Left lung (tissue), 4 donors: ENCODE measurements at regions not wholly inside any gene's neighbourhood (a gene's known extent, or its start where the extent isn't known, plus 50 kb on each side); places are given as distances from the start of the nearest gene placed in this dataset.

Source experiments
- ATAC-seq: fragments of 200-7000 bp; cut with Tn5 transposase; one replicate; pipeline ENCODE4 v1.9.1; 2020; ENCODE audit warnings: moderate library complexity
- DNase-seq, 4 donors: peaks; one replicate each; pipeline ENCODE4 v3.0.0-alpha.2; 2013 to 2020
- H3K27ac ChIP-seq, 2 donors: fragments of 200-600 bp; sonication (generic) in 1 of 2; one replicate each; pipeline versions ENCODE4 v1.5.0 to v1.8.0; 2020 to 2021
- H3K27me3 ChIP-seq, 2 donors: fragments of 200-600 bp; sonication (generic) in 1 of 2; one replicate each; pipeline versions ENCODE4 v1.5.0 to v1.8.0; 2020 to 2021
- H3K36me3 ChIP-seq, 2 donors: fragments of 200-600 bp; sonication (generic) in 1 of 2; one replicate each; pipeline versions ENCODE4 v1.5.0 to v1.8.0; 2020 to 2021
- H3K4me1 ChIP-seq, 2 donors: fragments of 200-600 bp; one replicate each; pipeline ENCODE4 v1.8.0; 2021
- H3K4me3 ChIP-seq, 2 donors: fragments of 200-600 bp; sonication (generic) in 1 of 2; one replicate each; pipeline versions ENCODE4 v1.5.0 to v1.8.0; 2020 to 2021; ENCODE audit warnings: mild to moderate bottlenecking in 1 of 2
- H3K9me3 ChIP-seq, 2 donors: fragments of 200-600 bp; sonication (generic) in 1 of 2; one replicate each; pipeline versions ENCODE4 v1.5.0 to v1.8.0; 2020 to 2021
- CTCF ChIP-seq, 2 donors: fragments of 200-600 bp; sonication (generic) in 1 of 2; IDR thresholded peaks; one replicate each; pipeline versions ENCODE4 v1.5.0 to v1.8.0; 2021; ENCODE audit warnings: antibody characterized with exemption in 2 of 2
- intact Hi-C, 2 donors: fragments of 100-400 bp; cut with DNase I; formaldehyde crosslinking; loops; one replicate each; pipeline versions ENCODE4 v1.11.2 to v1.14.2; 2022
- donor health status: DM: no; HTN: yes; CAD: no.
- donor health status: DM: no; HTN: no; CAD: no.

DNA sequence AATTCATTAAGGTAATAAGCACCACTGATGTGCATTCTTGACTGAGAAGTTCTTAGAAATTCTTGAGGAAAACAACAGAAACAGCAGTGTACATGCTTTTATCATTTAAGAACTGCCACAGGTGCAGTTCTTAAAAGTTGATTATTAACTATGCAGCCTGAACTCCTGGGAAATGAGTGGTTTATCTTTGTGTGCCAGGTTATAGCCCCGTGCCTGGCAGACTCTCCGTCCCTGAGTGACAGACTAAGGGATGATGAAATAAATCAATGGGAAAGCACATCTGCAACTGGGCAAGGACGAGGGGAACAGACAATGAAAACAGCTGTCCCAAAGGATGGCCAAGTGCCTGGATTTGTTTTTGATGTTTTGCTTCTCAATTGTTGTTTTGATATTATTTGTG is 84.4 kb upstream of the SPATA13 start:
- DNase-seq: peak in 1 of 4 donors; percentile 49
- no peak overlapping the region for H3K4me3 ChIP-seq
- no peaks in the 10 kb centered on the region for H3K9me3 ChIP-seq

DNA sequence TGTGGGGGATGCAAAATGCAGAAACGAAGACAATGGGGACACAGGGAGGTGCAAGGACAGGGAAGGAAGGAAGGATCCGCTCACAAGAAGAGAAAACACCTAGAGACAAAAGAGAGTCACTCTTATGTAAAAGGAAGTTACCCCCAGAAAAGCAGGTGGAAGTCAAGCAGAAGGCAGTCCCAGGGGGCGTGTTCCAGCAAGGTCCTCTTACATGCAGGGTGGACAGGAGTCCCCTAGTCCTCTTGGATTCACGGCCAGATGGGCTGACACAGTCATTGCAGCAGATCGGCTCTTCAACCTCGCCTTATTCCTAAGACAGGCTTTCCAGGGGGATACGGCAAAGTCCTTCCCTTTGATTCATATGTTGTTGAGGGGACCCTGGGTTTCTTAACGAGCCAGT is 83.9 kb upstream of the SPATA13 start:
- Histone ChIP-seq H3K27me3 (no peaks in the 10 kb centered on the region), H3K9me3 (no peaks in the 10 kb centered on the region), H3K4me3 (no peak overlapping the region), H3K36me3 (no peaks in the 10 kb centered on the region), H3K27ac (peak overlapping the region in 1 of 2 donors; percentile 53), H3K4me1 (peaks cover 5 to 24% of the 10 kb centered on the region in 2 donors)
- intact Hi-C loops: no loop called here
- ATAC-seq (no peak), DNase-seq (no peak)
- no peak for TF ChIP-seq CTCF (IDR thresholded peaks at IDR 0.05)

More for the DNA sequence above, 84.4 kb upstream of the SPATA13 start:
- no peaks in the 10 kb centered on the region for H3K36me3 ChIP-seq
- H3K27ac ChIP-seq: peak overlapping the region; percentile 34 to 53
- peak; percentile 79 for ATAC-seq
- intact Hi-C loops: no loop called here
- H3K27me3 ChIP-seq: no peaks in the 10 kb centered on the region
- H3K4me1 ChIP-seq: peaks cover 5 to 24% of the 10 kb centered on the region in 2 donors
- TF ChIP-seq CTCF (IDR thresholded peaks at IDR 0.05): no peak

GRCh38 chr13:24080134-24080533 is 80.4 kb upstream of the SPATA13 start:
- no peaks in the 10 kb centered on the region for H3K9me3 ChIP-seq
- intact Hi-C loops: no loop called here
- no peak overlapping the region for H3K27ac ChIP-seq
- DNase-seq (no peak), ATAC-seq (no peak)
- H3K27me3 ChIP-seq: no peaks in the 10 kb centered on the region
- H3K4me3 ChIP-seq: no peak overlapping the region
- peaks cover under 1 to 17% of the 10 kb centered on the region in 2 donors for H3K4me1 ChIP-seq
- no peaks in the 10 kb centered on the region for H3K36me3 ChIP-seq
- TF ChIP-seq CTCF (IDR thresholded peaks at IDR 0.05): no peak

- Histone ChIP-seq H3K9me3 (no peaks in the 10 kb centered on the region), H3K36me3 (no peaks in the 10 kb centered on the region), H3K4me1 (peaks cover 0 to 8% of the 10 kb centered on the region in 2 donors), H3K27ac (no peak overlapping the region), H3K27me3 (no peaks in the 10 kb centered on the region), H3K4me3 (no peak overlapping the region)
- no peak for ATAC-seq
- DNase-seq: no peak
- intact Hi-C loops: no loop called here
- TF ChIP-seq CTCF (IDR thresholded peaks at IDR 0.05): no peak
These were observed 79.1 kb upstream of the SPATA13 start for GRCh38 chr13:24081387-24081786.

GRCh38 chr13:24083141-24083540 is 77.4 kb upstream of the SPATA13 start:
- Histone ChIP-seq H3K4me3 (no peak overlapping the region), H3K27me3 (no peaks in the 10 kb centered on the region), H3K27ac (no peak overlapping the region), H3K36me3 (no peaks in the 10 kb centered on the region), H3K9me3 (no peaks in the 10 kb centered on the region), H3K4me1 (peaks cover 9 to 16% of the 10 kb centered on the region in 2 donors)
- no peak for TF ChIP-seq CTCF (IDR thresholded peaks at IDR 0.05)
- DNase-seq (no peak), ATAC-seq (no peak)
- intact Hi-C loops: no loop called here
